CD4-positive, alpha-beta memory T cell (primary cell): ENCODE measurements at regions not wholly inside any gene's neighbourhood (a gene's known extent, or its start where the extent isn't known, plus 50 kb on each side); places are given as distances from the start of the nearest gene placed in this dataset.

Source experiments
- CTCF ChIA-PET: fragments of 350-600 bp; sonication (Branson Sonifier 250); formaldehyde crosslinking; loops from one replicate; lab custom pipeline; 2021; ENCODE audit warnings: inconsistent platforms; ENCODE audit not compliant: partially characterized antibody; lab: Charles Lee
- POLR2A ChIA-PET: fragments of 350-600 bp; sonication (Branson Sonifier 250); formaldehyde crosslinking; loops from one replicate; lab custom pipeline; 2021; ENCODE audit not compliant: partially characterized antibody; lab: Charles Lee
- DNase-seq, 5 donors: peaks; one replicate each; pipeline versions ENCODE4 v3.0.0 to v3.0.0-alpha.2; 2020 to 2022; ENCODE audit warnings: mixed read lengths in 1 of 5
- H3K27ac ChIP-seq: one replicate; pipeline ENCODE4 v1.7.0; 2013; ENCODE audit warnings: low read depth, low read length
- H3K27me3 ChIP-seq: 2 replicates; pipeline ENCODE4 v1.7.0; 2013; ENCODE audit warnings: mild to moderate bottlenecking, low read length, moderate library complexity; ENCODE audit not compliant: insufficient read depth
- H3K36me3 ChIP-seq: 2 replicates; pipeline ENCODE4 v1.7.0; 2013; ENCODE audit warnings: mild to moderate bottlenecking, low read length, moderate library complexity; ENCODE audit not compliant: insufficient read depth
- H3K4me1 ChIP-seq: 2 replicates; pipeline ENCODE4 v1.7.0; 2013; ENCODE audit warnings: mild to moderate bottlenecking, low read length, moderate library complexity; ENCODE audit not compliant: insufficient read depth
- H3K4me3 ChIP-seq, 2 donors: one replicate each; pipeline ENCODE4 v1.7.0; 2013; ENCODE audit warnings: low read length in 2 of 2, mild to moderate bottlenecking in 1 of 2
- H3K9me3 ChIP-seq, 2 donors: one replicate each; pipeline ENCODE4 v1.7.0; 2013; ENCODE audit warnings: low read length in 2 of 2, control low read depth in 1 of 2; ENCODE audit not compliant: control insufficient read depth in 1 of 2
- H3K27ac Mint-ChIP-seq, 7 donors: one replicate each; pipeline ENCODE4 v1.8.0; 2020 to 2021; ENCODE audit warnings: mixed read lengths in 7 of 7, mild to moderate bottlenecking in 6 of 7, inconsistent platforms in 3 of 7, moderate library complexity in 3 of 7
- H3K27me3 Mint-ChIP-seq, 2 donors: one replicate each; pipeline ENCODE4 v1.8.0; 2020 to 2021; ENCODE audit warnings: mixed read lengths in 2 of 2
- H3K36me3 Mint-ChIP-seq, 2 donors: one replicate each; pipeline ENCODE4 v1.8.0; 2020 to 2021; ENCODE audit warnings: mixed read lengths in 2 of 2, inconsistent platforms in 1 of 2, mild to moderate bottlenecking in 1 of 2
- H3K4me1 Mint-ChIP-seq, 4 donors: one replicate each; pipeline ENCODE4 v1.8.0; 2020 to 2021; ENCODE audit warnings: mixed read lengths in 4 of 4, mild to moderate bottlenecking in 1 of 4
- H3K4me3 Mint-ChIP-seq, 8 donors: one replicate each; pipeline ENCODE4 v1.8.0; 2020 to 2021; ENCODE audit warnings: mixed read lengths in 8 of 8, mild to moderate bottlenecking in 7 of 8, moderate library complexity in 6 of 8, inconsistent platforms in 3 of 8
- H3K9me3 Mint-ChIP-seq, 8 donors: one replicate each; pipeline ENCODE4 v1.8.0; 2020 to 2021; ENCODE audit warnings: mixed read lengths in 8 of 8, mild to moderate bottlenecking in 5 of 8, inconsistent platforms in 3 of 8, moderate library complexity in 1 of 8
- intact Hi-C: fragments of 100-400 bp; cut with micrococcal nuclease; formaldehyde crosslinking; loops from one replicate; pipeline ENCODE4 v1.15.1; 2023

- H3K9me3 Mint-ChIP-seq = no peaks in the 10 kb centered on the region
Observed at GRCh38 chr6:2558098-2558680, 192.5 kb downstream of the MYLK4 start.

GRCh38 chr6:2557181-2557720 lies 193.5 kb downstream of the MYLK4 start:
- H3K4me1 ChIP-seq = no peaks in the 10 kb centered on the region
- no peak overlapping the region for H3K27ac Mint-ChIP-seq
- intact Hi-C loops = no loop called here
- H3K4me1 Mint-ChIP-seq = peaks cover 0 to 5% (median 4%) of the 10 kb centered on the region in 4 donors
- H3K4me3 Mint-ChIP-seq = no peak overlapping the region
- H3K27ac ChIP-seq = no peak overlapping the region
- H3K27me3 Mint-ChIP-seq = peaks cover 11 to 19% of the 10 kb centered on the region in 2 donors
- CTCF ChIA-PET = interaction anchor here (1.3 kb wide), 1 partner anchor 10 kb away, joined by 3 read pairs; no protein-coding TSS in a partner anchor
- POLR2A ChIA-PET = no interaction called here
- no peak overlapping the region for H3K4me3 ChIP-seq
- H3K27me3 ChIP-seq = peaks cover 4% of the 10 kb centered on the region
- no peaks in the 10 kb centered on the region for H3K36me3 ChIP-seq
- DNase-seq = no peak
- H3K9me3 Mint-ChIP-seq = no peaks in the 10 kb centered on the region
- H3K9me3 ChIP-seq = no peaks in the 10 kb centered on the region
- H3K36me3 Mint-ChIP-seq = no peaks in the 10 kb centered on the region

More at GRCh38 chr6:2558098-2558680, 192.5 kb downstream of the MYLK4 start:
- Histone ChIP-seq H3K9me3 (no peaks in the 10 kb centered on the region), H3K36me3 (no peaks in the 10 kb centered on the region), H3K27me3 (peaks cover 4% of the 10 kb centered on the region), H3K4me3 (no peak overlapping the region), H3K27ac (no peak overlapping the region), H3K4me1 (no peaks in the 10 kb centered on the region)
- peaks cover 9 to 19% of the 10 kb centered on the region in 2 donors for H3K27me3 Mint-ChIP-seq
- H3K4me1 Mint-ChIP-seq = peaks cover 0 to 6% (median 4%) of the 10 kb centered on the region in 4 donors
- POLR2A ChIA-PET = no interaction called here
- DNase-seq = no peak
- no peak overlapping the region for H3K27ac Mint-ChIP-seq
- CTCF ChIA-PET = interaction anchor here (1.3 kb wide), 1 partner anchor 11 kb away, joined by 3 read pairs; no protein-coding TSS in a partner anchor
- intact Hi-C loops = no loop called here
- no peaks in the 10 kb centered on the region for H3K36me3 Mint-ChIP-seq
- no peak overlapping the region for H3K4me3 Mint-ChIP-seq

GRCh38 chr6:2556761-2557160 lies 194.0 kb downstream of the MYLK4 start:
- H3K27me3 ChIP-seq = peaks cover 4% of the 10 kb centered on the region
- no peak overlapping the region for H3K4me3 Mint-ChIP-seq
- DNase-seq = no peak
- H3K27ac ChIP-seq = no peak overlapping the region
- ChIA-PET CTCF (no interaction called here), POLR2A (no interaction called here)
- H3K27me3 Mint-ChIP-seq = peaks cover 9 to 19% of the 10 kb centered on the region in 2 donors
- H3K36me3 ChIP-seq = no peaks in the 10 kb centered on the region
- H3K27ac Mint-ChIP-seq = no peak overlapping the region
- peaks cover 0 to 5% (median 4%) of the 10 kb centered on the region in 4 donors for H3K4me1 Mint-ChIP-seq
- intact Hi-C loops = no loop called here
- no peak overlapping the region for H3K4me3 ChIP-seq
- H3K4me1 ChIP-seq = no peaks in the 10 kb centered on the region
- H3K9me3 Mint-ChIP-seq = no peaks in the 10 kb centered on the region
- no peaks in the 10 kb centered on the region for H3K9me3 ChIP-seq
- H3K36me3 Mint-ChIP-seq = no peaks in the 10 kb centered on the region

- H3K36me3 Mint-ChIP-seq = no peaks in the 10 kb centered on the region
- no peak overlapping the region for H3K27ac Mint-ChIP-seq
- Histone ChIP-seq H3K4me3 (no peak overlapping the region), H3K36me3 (no peaks in the 10 kb centered on the region), H3K27ac (no peak overlapping the region), H3K27me3 (peaks cover 4% of the 10 kb centered on the region), H3K4me1 (no peaks in the 10 kb centered on the region), H3K9me3 (no peaks in the 10 kb centered on the region)
- POLR2A ChIA-PET = no interaction called here
- CTCF ChIA-PET = no interaction called here
- no peak overlapping the region for H3K4me3 Mint-ChIP-seq
- DNase-seq = no peak
- intact Hi-C loops = no loop called here
- no peaks in the 10 kb centered on the region for H3K9me3 Mint-ChIP-seq
- peaks cover 0 to 5% (median 4%) of the 10 kb centered on the region in 4 donors for H3K4me1 Mint-ChIP-seq
- peaks cover 10 to 20% of the 10 kb centered on the region in 2 donors for H3K27me3 Mint-ChIP-seq
Observed at GRCh38 chr6:2554651-2555260, 196.0 kb downstream of the MYLK4 start.

GRCh38 chr6:2552526-2553154 lies 198.1 kb downstream of the MYLK4 start:
- no peak for DNase-seq
- Mint-ChIP-seq H3K4me3 (no peak overlapping the region), H3K4me1 (peaks cover 0 to 5% (median 4%) of the 10 kb centered on the region in 4 donors), H3K36me3 (no peaks in the 10 kb centered on the region), H3K27me3 (peaks cover 16 to 17% of the 10 kb centered on the region in 2 donors), H3K9me3 (peaks cover 0 to 5% (median 0%) of the 10 kb centered on the region in 8 donors), H3K27ac (no peak overlapping the region)
- no peaks in the 10 kb centered on the region for H3K36me3 ChIP-seq
- no peaks in the 10 kb centered on the region for H3K27me3 ChIP-seq
- H3K27ac ChIP-seq = no peak overlapping the region
- H3K4me1 ChIP-seq = no peaks in the 10 kb centered on the region
- intact Hi-C loops = no loop called here
- H3K9me3 ChIP-seq = no peaks in the 10 kb centered on the region
- H3K4me3 ChIP-seq = no peak overlapping the region
- ChIA-PET POLR2A (no interaction called here), CTCF (interaction anchor here (0.7 kb wide), 1 partner anchor 9 kb away, joined by 3 read pairs; no protein-coding TSS in a partner anchor)

GRCh38 chr6:2551705-2552104 lies 199.0 kb downstream of the MYLK4 start:
- peaks cover 15 to 21% of the 10 kb centered on the region in 2 donors for H3K27me3 Mint-ChIP-seq
- intact Hi-C loops = no loop called here
- H3K27ac ChIP-seq = no peak overlapping the region
- H3K4me1 ChIP-seq = no peaks in the 10 kb centered on the region
- H3K9me3 Mint-ChIP-seq = peaks cover 0 to 5% (median 0%) of the 10 kb centered on the region in 8 donors
- CTCF ChIA-PET = no interaction called here
- peaks cover 0 to 5% (median 4%) of the 10 kb centered on the region in 4 donors for H3K4me1 Mint-ChIP-seq
- H3K9me3 ChIP-seq = no peaks in the 10 kb centered on the region
- H3K36me3 Mint-ChIP-seq = no peaks in the 10 kb centered on the region
- H3K27me3 ChIP-seq = no peaks in the 10 kb centered on the region
- POLR2A ChIA-PET = no interaction called here
- no peak overlapping the region for H3K27ac Mint-ChIP-seq
- no peak for DNase-seq
- H3K4me3 ChIP-seq = no peak overlapping the region
- H3K36me3 ChIP-seq = no peaks in the 10 kb centered on the region
- no peak overlapping the region for H3K4me3 Mint-ChIP-seq

- ChIA-PET CTCF (no interaction called here), POLR2A (no interaction called here)
- DNase-seq = no peak
- Mint-ChIP-seq H3K4me1 (peaks cover 0 to 2% (median 1%) of the 10 kb centered on the region in 4 donors), H3K4me3 (no peak overlapping the region), H3K9me3 (peaks cover 0 to 5% (median 0%) of the 10 kb centered on the region in 8 donors), H3K27ac (no peak overlapping the region), H3K27me3 (peaks cover 17 to 22% of the 10 kb centered on the region in 2 donors), H3K36me3 (no peaks in the 10 kb centered on the region)
- intact Hi-C loops = no loop called here
- H3K36me3 ChIP-seq = no peaks in the 10 kb centered on the region
- no peaks in the 10 kb centered on the region for H3K9me3 ChIP-seq
- no peaks in the 10 kb centered on the region for H3K27me3 ChIP-seq
- H3K27ac ChIP-seq = no peak overlapping the region
- H3K4me1 ChIP-seq = no peaks in the 10 kb centered on the region
- no peak overlapping the region for H3K4me3 ChIP-seq
Observed at GRCh38 chr6:2550247-2550646, 200.5 kb downstream of the MYLK4 start.
